MCF 10A (cell line): ENCODE measurements at regions not wholly inside any gene's neighbourhood (a gene's known extent, or its start where the extent isn't known, plus 50 kb on each side); places are given as distances from the start of the nearest gene placed in this dataset.

Experiments
- BruUV-seq: library from RNA; stranded (reverse); fragments of 400-500 nt; replicated peaks from 2 replicates; lab custom pipeline; 2021; lab: Mats Ljungman, UMichigan
- CTCF ChIA-PET: fragments of 300-600 bp; sonication (Branson Sonifier 250); formaldehyde crosslinking; extraction: SDS; loops from one replicate; lab custom pipeline; 2021; ENCODE audit warnings: antibody characterized with exemption, inconsistent platforms; lab: Yijun Ruan, JAX
- POLR2A ChIA-PET: fragments of 300-600, 350-650 bp; sonication (Branson Sonifier 250); formaldehyde crosslinking; extraction: SDS; loops from one replicate; lab custom pipeline; 2020; ENCODE audit warnings: antibody characterized with exemption, inconsistent platforms; lab: Yijun Ruan, JAX
- DNase-seq: peaks from one replicate; pipeline ENCODE4 v3.0.0-alpha.2; 2018; ENCODE audit not compliant: unreplicated experiment
- H3K27ac Mint-ChIP-seq: one replicate; pipeline ENCODE4 v1.8.0; 2022; ENCODE audit warnings: mild to moderate bottlenecking, low read depth, mixed read lengths; ENCODE audit not compliant: unreplicated experiment
- H3K27me3 Mint-ChIP-seq: one replicate; pipeline ENCODE4 v1.8.0; 2022; ENCODE audit warnings: mixed read lengths; ENCODE audit not compliant: insufficient read depth, unreplicated experiment
- H3K36me3 Mint-ChIP-seq: one replicate; pipeline ENCODE4 v1.8.0; 2022; ENCODE audit warnings: mild to moderate bottlenecking, moderate library complexity, mixed read lengths; ENCODE audit not compliant: insufficient read depth, unreplicated experiment
- H3K4me1 Mint-ChIP-seq: one replicate; pipeline ENCODE4 v1.8.0; 2022; ENCODE audit warnings: mixed read lengths; ENCODE audit not compliant: insufficient read depth, unreplicated experiment
- H3K4me3 Mint-ChIP-seq: one replicate; pipeline ENCODE4 v1.8.0; 2022; ENCODE audit warnings: mild to moderate bottlenecking, moderate library complexity, mixed read lengths; ENCODE audit not compliant: unreplicated experiment
- H3K9me3 Mint-ChIP-seq: one replicate; pipeline ENCODE4 v1.8.0; 2022; ENCODE audit warnings: mixed read lengths; ENCODE audit not compliant: unreplicated experiment
- CTCF ChIP-seq: fragments of 200-600 bp; IDR thresholded peaks from one replicate; pipeline ENCODE4 v1.8.0; 2022; ENCODE audit warnings: antibody characterized with exemption, mild to moderate bottlenecking; ENCODE audit not compliant: unreplicated experiment
- intact Hi-C: fragments of 100-400 bp; cut with micrococcal nuclease; formaldehyde crosslinking; loops from 2 replicates; pipeline ENCODE4 v1.14.1; 2022

GRCh38 chr7:132733860-132734259 is 157.6 kb upstream of the PLXNA4 start:
- intact Hi-C loops, result loop anchor here (10.0 kb wide), 1 partner anchor 701 kb away; no protein-coding TSS in a partner anchor
- DNase-seq, result no peak
- no peaks in the 10 kb centered on the region for H3K9me3 Mint-ChIP-seq
- ChIA-PET CTCF (no interaction called here), POLR2A (no interaction called here)
- no TSS peak for BruUV-seq
- TF ChIP-seq CTCF, result no peak
- no peak overlapping the region for H3K4me3 Mint-ChIP-seq
- no peak overlapping the region for H3K27ac Mint-ChIP-seq
- peaks cover 14% of the 10 kb centered on the region for H3K4me1 Mint-ChIP-seq
- H3K36me3 Mint-ChIP-seq, result peaks cover 6% of the 10 kb centered on the region
- peaks cover 4% of the 10 kb centered on the region for H3K27me3 Mint-ChIP-seq

- H3K9me3 Mint-ChIP-seq, result no peaks in the 10 kb centered on the region
- H3K4me3 Mint-ChIP-seq, result no peak overlapping the region
- POLR2A ChIA-PET, result no interaction called here
- CTCF ChIA-PET, result interaction anchor here (0.7 kb wide), 1 partner anchor 1213 kb away, joined by 3 read pairs; no protein-coding TSS in a partner anchor
- BruUV-seq, result no TSS peak
- peaks cover 10% of the 10 kb centered on the region for H3K27me3 Mint-ChIP-seq
- TF ChIP-seq CTCF, result no peak
- peaks cover 6% of the 10 kb centered on the region for H3K36me3 Mint-ChIP-seq
- intact Hi-C loops, result loop anchor here (10.0 kb wide), 1 partner anchor 702 kb away; no protein-coding TSS in a partner anchor
- no peak overlapping the region for H3K27ac Mint-ChIP-seq
- DNase-seq, result no peak
- H3K4me1 Mint-ChIP-seq, result no peaks in the 10 kb centered on the region
These were observed 156.1 kb upstream of the PLXNA4 start for GRCh38 chr7:132732321-132732865.

- intact Hi-C loops, result loop anchor here (10.0 kb wide), 1 partner anchor 705 kb away; no protein-coding TSS in a partner anchor
These were observed 153.8 kb upstream of the PLXNA4 start for GRCh38 chr7:132730105-132730504.

More at GRCh38 chr7:132730105-132730504, 153.8 kb upstream of the PLXNA4 start:
- H3K9me3 Mint-ChIP-seq, result no peaks in the 10 kb centered on the region
- no TSS peak for BruUV-seq
- peaks cover 6% of the 10 kb centered on the region for H3K36me3 Mint-ChIP-seq
- CTCF ChIA-PET, result no interaction called here
- H3K4me1 Mint-ChIP-seq, result no peaks in the 10 kb centered on the region
- no peak overlapping the region for H3K4me3 Mint-ChIP-seq
- peaks cover 10% of the 10 kb centered on the region for H3K27me3 Mint-ChIP-seq
- DNase-seq, result no peak
- POLR2A ChIA-PET, result interaction anchor here (0.6 kb wide), 1 partner anchor 20 kb away, joined by 3 read pairs; no protein-coding TSS in a partner anchor
- no peak overlapping the region for H3K27ac Mint-ChIP-seq
- no peak for TF ChIP-seq CTCF
